ENCODE measurements at regions not wholly inside any gene's neighbourhood (a gene's known extent, or its start where the extent isn't known, plus 50 kb on each side); places are given as distances from the start of the nearest gene placed in this dataset.

DNA sequence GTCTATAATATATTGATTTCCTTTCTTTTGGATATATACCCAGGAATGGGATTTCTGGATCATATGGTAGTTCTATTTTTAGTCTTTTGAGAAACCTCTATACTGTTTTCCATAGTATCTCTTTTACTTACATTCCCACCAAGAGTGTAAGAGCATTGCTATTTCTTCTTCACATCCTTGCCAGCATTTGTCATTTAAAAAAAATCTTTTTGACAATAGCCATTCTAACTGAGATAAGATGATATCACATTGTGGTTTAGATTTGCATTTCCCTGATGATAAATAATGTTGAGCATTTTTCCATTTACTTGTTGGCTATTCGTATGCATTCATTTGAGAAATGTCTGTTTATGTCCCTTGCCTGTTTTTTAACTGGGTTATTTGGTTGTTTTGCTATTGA lies 467.4 kb downstream of the COL11A1 start:
- Histone ChIP-seq H3K36me3 (no peaks in the 10 kb centered on the region), H3K4me1 (no peaks in the 10 kb centered on the region), H3K27ac (no peak overlapping the region), H3K9me3 (no peaks in the 10 kb centered on the region), H3K27me3 (no peaks in the 10 kb centered on the region), H3K4me3 (no peak overlapping the region)
- DNase-seq = no peak
- TF ChIP-seq, protein P1, sequence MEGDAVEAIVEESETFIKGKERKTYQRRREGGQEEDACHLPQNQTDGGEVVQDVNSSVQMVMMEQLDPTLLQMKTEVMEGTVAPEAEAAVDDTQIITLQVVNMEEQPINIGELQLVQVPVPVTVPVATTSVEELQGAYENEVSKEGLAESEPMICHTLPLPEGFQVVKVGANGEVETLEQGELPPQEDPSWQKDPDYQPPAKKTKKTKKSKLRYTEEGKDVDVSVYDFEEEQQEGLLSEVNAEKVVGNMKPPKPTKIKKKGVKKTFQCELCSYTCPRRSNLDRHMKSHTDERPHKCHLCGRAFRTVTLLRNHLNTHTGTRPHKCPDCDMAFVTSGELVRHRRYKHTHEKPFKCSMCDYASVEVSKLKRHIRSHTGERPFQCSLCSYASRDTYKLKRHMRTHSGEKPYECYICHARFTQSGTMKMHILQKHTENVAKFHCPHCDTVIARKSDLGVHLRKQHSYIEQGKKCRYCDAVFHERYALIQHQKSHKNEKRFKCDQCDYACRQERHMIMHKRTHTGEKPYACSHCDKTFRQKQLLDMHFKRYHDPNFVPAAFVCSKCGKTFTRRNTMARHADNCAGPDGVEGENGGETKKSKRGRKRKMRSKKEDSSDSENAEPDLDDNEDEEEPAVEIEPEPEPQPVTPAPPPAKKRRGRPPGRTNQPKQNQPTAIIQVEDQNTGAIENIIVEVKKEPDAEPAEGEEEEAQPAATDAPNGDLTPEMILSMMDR (IDR thresholded peaks at IDR 0.05) = no peak
- no peak for TF ChIP-seq POLR2A (IDR thresholded peaks at IDR 0.05)
- intact Hi-C loops (cut with DNase I) = no loop called here
- WGBS, 2 donors = 47 to 63% methylated on average over 1 of the region's 1 CpG

DNA sequence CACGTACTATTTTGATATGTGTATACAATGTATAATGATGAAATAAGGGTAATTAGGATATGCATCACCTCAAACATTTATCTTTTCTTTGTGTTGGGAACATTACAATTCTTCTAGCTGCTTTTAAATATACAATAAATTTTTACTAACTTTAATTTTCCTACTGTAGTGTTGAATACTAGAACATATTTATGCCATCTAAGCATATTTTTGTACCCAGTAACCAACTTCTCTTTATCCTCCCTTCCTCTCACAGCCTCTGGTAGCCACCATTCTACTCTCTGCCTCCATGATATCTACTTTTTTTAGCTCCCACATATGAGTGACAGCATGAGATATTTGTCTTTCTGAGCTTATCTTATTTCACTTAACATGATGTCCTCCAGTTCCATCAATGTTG lies 468.0 kb downstream of the COL11A1 start:
- Histone ChIP-seq H3K27me3 (no peaks in the 10 kb centered on the region), H3K27ac (no peak overlapping the region), H3K4me3 (no peak overlapping the region), H3K36me3 (no peaks in the 10 kb centered on the region), H3K9me3 (no peaks in the 10 kb centered on the region), H3K4me1 (no peaks in the 10 kb centered on the region)
- no peak for DNase-seq
- intact Hi-C loops (cut with DNase I) = no loop called here
- WGBS, 2 donors = 76 to 77% methylated on average over 1 of the region's 1 CpG
- TF ChIP-seq, protein P1 (IDR thresholded peaks at IDR 0.05) = no peak
- no peak for TF ChIP-seq POLR2A (IDR thresholded peaks at IDR 0.05)

DNA sequence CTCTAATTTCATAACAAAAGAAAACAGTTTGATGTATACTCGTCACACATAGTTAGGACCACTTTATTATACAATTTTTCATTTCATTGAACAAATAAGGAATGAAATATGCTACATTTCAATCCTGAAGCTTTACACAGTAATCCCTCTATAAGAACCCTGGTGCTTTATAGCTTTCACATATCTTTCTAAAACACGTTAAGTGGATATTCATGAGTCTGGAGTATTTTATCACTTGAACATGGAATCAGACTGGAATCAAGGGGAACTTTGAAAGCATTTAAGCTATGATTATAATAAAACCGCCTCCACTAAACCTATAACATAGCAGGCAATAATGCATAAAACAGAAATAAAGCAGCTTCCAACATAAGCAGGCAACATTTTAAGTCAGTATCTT lies 476.6 kb downstream of the COL11A1 start:
- DNase-seq = no peak
- intact Hi-C loops (cut with DNase I) = no loop called here
- TF ChIP-seq, protein P1 (IDR thresholded peaks at IDR 0.05) = no peak
- Histone ChIP-seq H3K36me3 (no peaks in the 10 kb centered on the region), H3K27me3 (no peaks in the 10 kb centered on the region), H3K4me3 (no peak overlapping the region), H3K4me1 (no peaks in the 10 kb centered on the region), H3K9me3 (no peaks in the 10 kb centered on the region), H3K27ac (no peak overlapping the region)
- 39 to 46% methylated on average over 3 of the region's 3 CpGs for WGBS, 2 donors

DNA sequence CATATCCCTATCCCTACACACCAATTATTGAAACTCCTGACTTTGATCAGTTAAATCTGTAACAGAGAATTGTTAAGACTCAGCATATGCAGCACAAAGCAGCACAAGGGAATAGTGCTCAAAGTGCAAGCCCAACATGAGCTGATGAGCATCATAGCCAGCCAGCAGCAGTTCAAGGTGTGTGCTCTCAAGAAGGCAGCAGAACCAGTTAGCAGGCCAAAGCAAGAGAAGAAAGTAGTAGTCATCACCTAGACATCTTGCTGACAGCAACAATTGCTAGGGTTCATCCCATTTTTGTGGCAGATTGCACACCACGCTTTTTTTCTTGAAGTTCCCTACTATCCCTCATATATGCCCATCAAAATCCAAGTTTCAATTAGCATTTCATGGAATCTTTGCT lies 478.3 kb downstream of the COL11A1 start:
- intact Hi-C loops (cut with DNase I) = no loop called here
- DNase-seq = no peak
- H3K27ac ChIP-seq = no peak overlapping the region
- no peaks in the 10 kb centered on the region for H3K9me3 ChIP-seq
- no peaks in the 10 kb centered on the region for H3K27me3 ChIP-seq
- WGBS, 2 donors = 29 to 67% methylated on average over 1 of the region's 1 CpG
- H3K36me3 ChIP-seq = no peaks in the 10 kb centered on the region
- no peaks in the 10 kb centered on the region for H3K4me1 ChIP-seq
- no peak overlapping the region for H3K4me3 ChIP-seq
- TF ChIP-seq, protein P1 (IDR thresholded peaks at IDR 0.05) = no peak
- no peak for TF ChIP-seq POLR2A (IDR thresholded peaks at IDR 0.05)

DNA sequence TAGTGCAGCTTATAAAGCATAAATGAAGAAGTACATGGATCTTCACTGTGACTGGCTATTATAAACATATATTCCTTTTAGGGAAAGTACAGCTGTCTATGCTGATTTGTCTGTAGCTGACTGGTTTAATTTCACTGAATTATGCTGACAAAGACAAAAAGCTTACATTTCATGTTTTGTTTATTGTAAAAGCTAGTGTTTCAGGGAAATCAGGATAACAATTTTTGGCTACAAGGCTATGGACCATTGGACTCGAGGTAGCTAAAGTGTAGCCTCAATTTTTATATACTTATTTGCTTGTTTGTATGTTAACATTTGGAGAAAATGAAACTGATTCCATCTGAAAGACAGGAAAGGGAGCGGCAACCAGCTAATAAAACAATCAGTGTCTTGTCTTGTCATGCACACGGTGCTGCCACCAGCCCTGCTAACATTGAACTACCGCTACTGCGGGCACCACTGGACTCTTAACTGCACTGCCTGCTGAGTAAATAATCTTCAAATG lies 480.2 kb downstream of the COL11A1 start:
- Histone ChIP-seq H3K27me3 (no peaks in the 10 kb centered on the region), H3K9me3 (no peaks in the 10 kb centered on the region), H3K4me3 (peak overlapping the region in 1 of 4 donors; percentile 12), H3K36me3 (no peaks in the 10 kb centered on the region), H3K4me1 (no peaks in the 10 kb centered on the region), H3K27ac (no peak overlapping the region)
- TF ChIP-seq POLR2A (IDR thresholded peaks at IDR 0.05) = no peak
- TF ChIP-seq, protein P1 (IDR thresholded peaks at IDR 0.05) = no peak
- intact Hi-C loops (cut with DNase I) = no loop called here
- WGBS, 2 donors = 21 to 33% methylated on average over 5 of the region's 5 CpGs
- no peak for DNase-seq
